Chondrocyte (in vitro differentiated cells): ENCODE measurements at regions not wholly inside any gene's neighbourhood (a gene's known extent, or its start where the extent isn't known, plus 50 kb on each side); places are given as distances from the start of the nearest gene placed in this dataset.

Source experiments
- DNase-seq: peaks from one replicate; pipeline ENCODE4 v3.0.0; 2021; ENCODE audit warnings: mixed read lengths, low spot score
- H3K27ac Mint-ChIP-seq: one replicate; pipeline ENCODE4 v1.8.0; 2021; ENCODE audit warnings: mild to moderate bottlenecking, moderate library complexity, mixed read lengths; ENCODE audit not compliant: unreplicated experiment
- H3K27me3 Mint-ChIP-seq: 2 replicates; pipeline ENCODE4 v1.8.0; 2021; ENCODE audit warnings: low read depth, mixed read lengths
- H3K36me3 Mint-ChIP-seq: 2 replicates; pipeline ENCODE4 v1.8.0; 2021; ENCODE audit warnings: low read depth, mixed read lengths
- H3K4me1 Mint-ChIP-seq: 2 replicates; pipeline ENCODE4 v1.8.0; 2021; ENCODE audit warnings: low read depth, mild to moderate bottlenecking, mixed read lengths
- H3K4me3 Mint-ChIP-seq: one replicate; pipeline ENCODE4 v1.8.0; 2021; ENCODE audit warnings: mild to moderate bottlenecking, moderate library complexity, mixed read lengths; ENCODE audit not compliant: unreplicated experiment
- H3K9me3 Mint-ChIP-seq: 2 replicates; pipeline ENCODE4 v1.8.0; 2021; ENCODE audit warnings: low read depth, mixed read lengths
- CTCF ChIP-seq: fragments of 200-600 bp; sonication (generic); IDR thresholded peaks from 2 replicates; pipeline ENCODE4 v1.5.0; 2021; ENCODE audit warnings: antibody characterized with exemption, mild to moderate bottlenecking, moderate library complexity

GRCh38 chr22:49662681-49663080 lies 165.0 kb downstream of the BRD1 start:
- no peak overlapping the region for H3K27ac Mint-ChIP-seq
- DNase-seq: no peak
- H3K4me1 Mint-ChIP-seq: no peaks in the 10 kb centered on the region
- no peak for TF ChIP-seq CTCF
- H3K9me3 Mint-ChIP-seq: no peaks in the 10 kb centered on the region
- no peak overlapping the region for H3K4me3 Mint-ChIP-seq
- H3K27me3 Mint-ChIP-seq: peaks cover 37% of the 10 kb centered on the region
- H3K36me3 Mint-ChIP-seq: no peaks in the 10 kb centered on the region

- no peak for DNase-seq
- Mint-ChIP-seq H3K27me3 (peaks cover 33% of the 10 kb centered on the region), H3K27ac (no peak overlapping the region), H3K4me1 (no peaks in the 10 kb centered on the region), H3K36me3 (no peaks in the 10 kb centered on the region), H3K4me3 (no peak overlapping the region), H3K9me3 (no peaks in the 10 kb centered on the region)
- TF ChIP-seq CTCF: no peak
These were observed 166.6 kb downstream of the BRD1 start for GRCh38 chr22:49660794-49661781.

- Mint-ChIP-seq H3K4me1 (no peaks in the 10 kb centered on the region), H3K27me3 (peaks cover 32% of the 10 kb centered on the region), H3K36me3 (no peaks in the 10 kb centered on the region), H3K4me3 (no peak overlapping the region), H3K9me3 (no peaks in the 10 kb centered on the region), H3K27ac (no peak overlapping the region)
- no peak for TF ChIP-seq CTCF
- no peak for DNase-seq
These were observed 167.4 kb downstream of the BRD1 start for GRCh38 chr22:49660321-49660720.

- Mint-ChIP-seq H3K27me3 (peaks cover 32% of the 10 kb centered on the region), H3K36me3 (no peaks in the 10 kb centered on the region), H3K27ac (no peak overlapping the region), H3K9me3 (no peaks in the 10 kb centered on the region), H3K4me1 (no peaks in the 10 kb centered on the region), H3K4me3 (no peak overlapping the region)
- no peak for TF ChIP-seq CTCF
- DNase-seq: no peak
These were observed 167.8 kb downstream of the BRD1 start for GRCh38 chr22:49659924-49660315.

- H3K27ac Mint-ChIP-seq: no peak overlapping the region
- DNase-seq: no peak
- no peaks in the 10 kb centered on the region for H3K4me1 Mint-ChIP-seq
- no peak for TF ChIP-seq CTCF
- H3K9me3 Mint-ChIP-seq: no peaks in the 10 kb centered on the region
- H3K27me3 Mint-ChIP-seq: peaks cover 32% of the 10 kb centered on the region
- no peaks in the 10 kb centered on the region for H3K36me3 Mint-ChIP-seq
- no peak overlapping the region for H3K4me3 Mint-ChIP-seq
These were observed 168.3 kb downstream of the BRD1 start for GRCh38 chr22:49659281-49659923.
